Nucleus accumbens (tissue), 56 donors: ENCODE measurements at regions not wholly inside any gene's neighbourhood (a gene's known extent, or its start where the extent isn't known, plus 50 kb on each side); places are given as distances from the start of the nearest gene placed in this dataset.

Source experiments
- DNase-seq, 56 donors: peaks; one replicate each; lab custom pipeline; 2025; lab: John Stamatoyannopoulos, UW

DNA sequence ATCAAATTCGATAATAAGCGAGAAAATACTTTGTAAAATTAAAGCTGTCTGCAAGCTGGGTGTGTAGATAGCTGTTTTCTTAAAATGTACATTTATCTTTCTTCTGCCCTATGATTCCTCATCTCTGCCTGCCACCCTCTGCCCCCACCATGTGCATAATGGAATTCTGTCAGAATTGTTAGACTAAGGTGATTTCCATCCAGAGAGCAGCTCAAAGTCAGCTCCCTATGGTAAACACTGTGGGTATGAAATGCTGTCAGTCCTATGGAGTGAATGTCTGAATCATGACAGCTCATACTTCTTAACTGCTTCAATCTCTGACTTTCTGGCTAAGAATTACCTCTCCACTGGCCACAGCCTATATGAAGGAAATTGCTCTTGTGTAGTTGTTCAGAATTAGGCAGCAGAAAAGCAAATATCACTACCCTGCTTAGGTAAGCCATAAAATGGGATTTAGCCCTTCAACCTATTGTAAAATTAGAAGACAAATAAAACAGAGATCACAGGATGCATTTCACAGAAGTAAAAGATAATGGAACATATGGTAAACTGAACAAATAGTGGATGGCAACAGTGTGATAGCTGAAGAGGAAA is 137.7 kb downstream of the CD8B2 start:
- no peak for DNase-seq

DNA sequence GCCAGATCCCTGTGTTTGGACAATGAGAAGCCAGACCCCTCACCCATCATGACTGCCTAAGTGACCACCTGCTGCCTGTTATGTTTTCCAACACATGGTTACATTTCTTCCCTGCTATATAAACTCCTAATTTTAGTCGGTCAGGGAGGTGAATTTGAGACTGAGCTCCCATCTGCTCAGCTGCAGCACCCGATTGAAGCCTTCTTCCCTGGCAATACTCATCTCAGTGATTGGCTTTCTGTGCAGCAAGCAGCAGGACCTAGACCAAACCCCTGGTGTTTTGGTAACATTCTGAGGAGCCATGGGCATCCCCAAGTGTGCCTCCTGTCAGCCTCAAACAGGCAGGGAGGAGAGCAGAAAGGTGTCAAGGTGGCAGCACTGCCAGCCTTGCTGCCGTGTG is 141.2 kb downstream of the CD8B2 start:
- no peak for DNase-seq

DNA sequence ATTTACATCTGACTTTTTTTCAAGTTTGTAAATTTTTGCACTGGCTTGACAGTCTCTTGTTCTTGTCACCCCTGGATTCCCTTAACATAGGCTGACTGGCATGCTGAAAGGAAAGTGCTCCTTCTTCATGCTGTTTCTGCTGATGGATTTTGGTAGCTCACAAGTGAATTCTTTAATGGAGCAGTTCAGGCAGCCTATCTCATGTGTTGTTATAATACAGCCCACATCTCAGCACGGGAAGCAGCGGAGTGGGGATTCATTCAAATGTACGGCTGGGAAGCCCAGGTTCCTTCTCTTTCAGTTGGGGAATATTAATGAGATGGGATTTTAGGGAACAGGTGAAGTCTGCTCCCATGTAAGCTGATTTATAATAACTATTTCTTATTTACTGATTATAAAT is 142.8 kb downstream of the CD8B2 start:
- no peak for DNase-seq

DNA sequence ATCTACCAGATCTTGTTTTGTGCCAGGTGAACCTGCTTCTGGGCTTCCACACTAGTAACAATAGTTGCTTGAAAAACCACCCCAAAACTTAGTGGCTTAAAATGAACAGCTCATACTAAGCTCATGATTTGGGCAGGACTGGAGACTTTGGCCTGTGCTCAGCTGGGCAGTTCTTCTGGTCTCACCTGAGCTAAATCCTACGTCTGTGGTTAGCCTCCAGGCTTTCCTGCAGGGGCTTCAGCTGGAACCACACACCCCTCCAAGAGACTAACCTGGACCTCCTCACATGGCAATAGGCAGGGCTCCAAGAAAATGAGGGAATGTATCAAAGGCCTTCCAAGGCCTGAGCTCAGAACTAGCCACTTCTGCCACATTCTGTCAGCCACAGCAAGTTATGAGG is 144.1 kb downstream of the CD8B2 start:
- DNase-seq: no peak

DNA sequence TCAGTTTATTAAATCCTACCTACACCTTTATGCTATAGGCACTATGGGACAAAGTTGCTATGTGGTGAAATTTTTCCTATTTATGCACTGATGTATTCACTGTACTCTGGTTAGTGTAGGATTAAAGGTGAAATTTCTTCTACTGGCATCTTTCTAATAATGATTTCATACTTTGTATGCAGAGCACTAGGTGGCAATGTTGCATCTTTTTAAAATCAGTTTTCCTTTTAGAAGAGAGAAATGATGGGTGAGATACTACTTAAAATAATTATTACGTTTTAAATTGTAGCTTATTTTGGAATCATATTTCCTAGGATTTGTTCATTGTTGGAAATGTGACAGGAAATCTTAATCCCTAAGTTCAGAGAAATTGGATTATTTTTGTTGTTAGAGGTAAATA is 150.9 kb downstream of the CD8B2 start:
- no peak for DNase-seq

GRCh38 chr2:106638580-106638979 is 151.4 kb downstream of the CD8B2 start:
- DNase-seq: no peak

DNA sequence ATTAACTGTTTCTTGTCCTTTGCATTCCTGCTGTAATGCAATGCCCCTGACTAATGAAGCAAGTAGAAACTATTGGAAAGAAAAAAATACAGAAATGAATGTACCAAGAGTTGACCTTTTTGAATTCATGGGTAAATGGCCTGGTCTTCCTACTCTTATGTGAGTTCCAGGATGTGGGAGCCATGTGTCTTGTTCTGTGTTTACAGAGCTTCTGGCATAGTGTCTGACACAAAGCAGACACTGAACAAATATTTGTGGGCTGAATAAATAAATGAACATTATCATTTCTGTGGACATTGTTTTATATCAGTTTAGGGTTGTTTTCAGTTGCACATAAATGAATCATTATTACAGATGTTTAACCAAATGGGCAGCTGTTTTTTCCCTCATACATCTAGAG is 155.5 kb downstream of the CD8B2 start:
- no peak for DNase-seq

DNA sequence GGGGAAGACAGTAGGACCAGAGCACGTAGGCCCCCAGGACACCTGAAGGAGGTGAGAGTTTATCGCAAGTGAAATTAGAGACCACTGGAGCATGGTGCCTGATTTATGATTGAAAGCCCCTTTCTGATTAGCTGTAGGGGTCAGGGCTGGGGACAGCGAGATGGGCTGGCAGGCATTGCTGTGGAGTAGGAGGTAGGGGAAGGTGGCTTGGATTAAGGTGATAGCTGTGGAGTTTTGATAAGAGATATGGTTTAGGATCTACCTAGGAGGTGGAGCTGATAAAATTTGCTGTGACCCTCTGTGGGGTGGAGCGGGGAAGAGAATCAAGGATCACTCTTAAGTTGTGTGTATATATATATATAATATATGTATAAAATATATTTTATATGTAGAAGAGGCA is 157.5 kb downstream of the CD8B2 start:
- no peak for DNase-seq

DNA sequence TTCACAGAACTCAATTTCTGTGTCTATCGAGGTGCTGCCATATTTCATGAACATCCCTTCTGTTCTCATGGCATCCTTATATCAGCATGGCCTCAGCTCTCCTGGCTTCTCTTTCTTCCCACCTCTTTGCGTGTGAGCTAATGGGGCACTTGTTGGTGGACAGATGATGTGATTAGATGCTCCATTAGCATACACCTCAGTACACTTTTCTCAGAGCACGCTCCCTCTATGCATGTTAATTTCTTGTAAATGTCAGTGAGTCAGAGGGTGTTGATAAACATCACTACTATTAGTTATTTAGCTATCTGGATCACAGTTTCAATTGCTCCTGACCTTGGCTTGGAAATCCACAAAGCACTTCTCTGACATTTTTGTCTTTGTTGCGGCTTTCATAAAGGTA is 159.4 kb downstream of the CD8B2 start:
- no peak for DNase-seq

GRCh38 chr2:106649306-106649705 is 162.1 kb downstream of the CD8B2 start:
- DNase-seq: no peak

DNA sequence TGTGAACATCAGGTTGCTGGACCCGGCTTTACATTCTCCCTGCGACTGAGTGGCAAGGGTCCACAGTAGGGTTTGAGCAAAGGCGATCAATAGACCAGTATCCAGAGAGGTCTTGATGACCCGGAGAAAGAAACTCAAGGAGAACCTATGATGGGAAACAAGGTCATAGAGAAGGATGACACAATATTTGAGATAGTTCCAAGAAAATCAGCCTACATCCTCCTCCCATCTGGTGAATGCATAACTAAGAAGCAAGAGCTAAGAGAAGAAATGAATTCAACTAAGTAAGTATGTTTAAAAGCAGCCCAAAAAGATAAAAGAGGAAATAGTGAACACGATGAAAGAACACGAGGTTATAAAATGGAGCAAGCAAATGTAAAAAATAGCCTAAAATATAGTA is 166.3 kb downstream of the CD8B2 start:
- no peak for DNase-seq

DNA sequence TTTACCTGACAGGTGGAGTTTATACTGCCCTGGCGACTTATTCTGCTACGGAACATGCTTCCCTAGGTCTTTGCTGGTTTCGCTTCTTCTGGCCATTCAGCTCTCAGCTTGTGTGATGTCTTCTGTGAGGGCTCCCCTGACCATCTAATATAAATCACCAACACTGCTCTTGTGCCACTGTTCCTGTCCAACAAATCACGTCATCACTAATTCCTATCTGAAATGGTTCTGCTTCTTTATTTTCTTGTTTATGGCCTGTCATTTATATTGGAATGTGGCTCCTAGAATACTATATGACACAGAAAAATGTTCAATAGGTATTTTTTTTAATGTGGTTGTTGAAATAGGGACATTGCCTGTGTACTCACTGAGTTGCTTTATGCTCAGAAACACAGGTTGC is 171.5 kb downstream of the CD8B2 start:
- no peak for DNase-seq

DNA sequence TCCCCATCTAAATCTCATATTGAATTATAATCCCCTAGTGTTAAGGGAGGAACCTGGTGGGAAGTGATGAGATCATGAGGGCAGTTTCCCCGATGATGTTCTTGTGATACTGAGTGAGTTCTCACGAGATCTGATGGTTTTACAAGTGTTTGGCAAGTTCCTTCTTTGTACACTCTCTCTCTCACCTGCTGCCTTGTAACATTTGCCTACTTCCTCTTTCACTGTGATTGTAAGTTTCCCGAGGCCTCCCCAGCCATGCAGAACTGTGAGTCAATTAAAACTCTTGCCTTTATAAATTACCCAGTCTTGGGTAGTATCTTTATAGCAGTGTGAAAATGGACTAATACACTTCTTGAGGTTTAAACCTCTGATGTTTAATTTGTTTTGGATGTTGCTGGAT is 177.5 kb downstream of the CD8B2 start:
- no peak for DNase-seq

GRCh38 chr2:106667478-106668070 is 180.4 kb downstream of the CD8B2 start:
- DNase-seq: no peak

DNA sequence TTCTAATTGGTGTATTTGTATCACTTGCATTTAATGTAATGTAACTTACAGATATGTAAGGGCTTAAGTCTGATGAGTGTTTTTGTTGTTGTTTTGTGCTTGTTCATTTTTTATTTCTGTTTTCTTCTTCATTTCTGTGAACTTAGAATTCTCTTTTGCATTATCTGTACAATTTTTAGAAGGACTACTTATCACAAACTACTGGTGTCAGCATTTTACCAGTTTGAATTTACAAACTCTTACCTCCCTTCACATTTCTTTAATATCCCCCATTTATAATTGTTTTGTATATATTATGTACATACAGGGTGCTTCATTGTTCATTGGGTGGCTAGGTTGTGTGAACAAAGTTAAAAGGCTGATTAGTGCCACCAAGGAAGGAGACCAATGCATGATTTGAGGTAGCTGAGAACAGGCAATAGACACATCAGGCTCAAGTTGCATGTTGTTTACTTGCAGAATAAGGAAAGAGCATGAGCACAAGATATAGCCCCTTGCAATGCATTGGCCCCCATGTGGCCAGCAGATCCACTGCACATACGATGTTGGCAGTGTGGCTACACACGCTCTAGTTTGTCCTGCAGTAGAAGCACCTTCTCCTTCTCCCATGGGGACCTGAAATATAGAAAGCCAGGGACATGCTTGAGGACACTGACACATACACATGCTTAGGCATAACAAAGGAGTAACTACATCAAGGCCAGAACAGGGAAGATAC is 198.2 kb downstream of the CD8B2 start:
- no peak for DNase-seq

- DNase-seq: no peak
Observed at GRCh38 chr2:106686814-106687213, 199.2 kb downstream of the ST6GAL2 start.

DNA sequence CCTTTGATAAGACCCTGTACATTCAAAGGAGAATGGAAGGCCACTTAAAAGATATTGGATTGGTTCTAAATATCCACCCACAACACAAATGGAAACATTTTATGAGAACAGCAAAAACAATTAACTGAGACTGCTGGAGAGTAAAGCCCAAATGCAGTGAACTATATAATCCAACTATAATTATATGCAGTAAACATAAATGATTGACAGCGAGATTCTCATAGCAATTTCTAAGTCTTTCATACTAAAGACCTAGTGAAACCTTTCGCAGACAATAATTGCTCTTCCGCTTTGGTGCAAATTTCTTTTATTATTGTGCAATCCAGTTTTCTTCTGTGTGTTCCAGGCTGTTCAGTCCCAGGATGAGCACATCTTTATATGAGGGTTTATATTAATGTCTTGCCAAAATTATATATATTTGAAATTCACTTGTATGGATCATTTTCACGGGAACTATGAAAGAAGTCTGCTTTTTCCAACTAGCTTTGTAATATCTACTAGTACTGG is 190.9 kb downstream of the ST6GAL2 start:
- no peak for DNase-seq

DNA sequence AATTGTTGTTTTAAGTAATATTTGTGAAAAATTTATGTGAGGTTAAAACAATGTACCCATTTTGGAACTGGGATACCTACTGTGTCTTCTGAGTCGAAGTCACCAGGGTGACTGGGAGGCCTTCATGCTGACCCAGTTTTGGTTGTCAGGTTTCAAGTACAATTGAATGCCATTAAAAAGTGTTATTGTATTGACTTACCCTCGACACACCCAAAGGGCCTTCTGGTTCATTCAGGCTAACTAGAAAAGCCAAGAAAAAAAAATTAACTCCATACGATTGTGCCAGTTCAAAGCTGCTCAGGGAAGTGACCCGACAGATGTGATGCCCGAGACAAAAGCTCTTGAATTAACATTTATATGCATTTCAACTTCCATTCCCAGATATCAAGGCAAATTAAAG is 190.0 kb downstream of the ST6GAL2 start:
- no peak for DNase-seq

DNA sequence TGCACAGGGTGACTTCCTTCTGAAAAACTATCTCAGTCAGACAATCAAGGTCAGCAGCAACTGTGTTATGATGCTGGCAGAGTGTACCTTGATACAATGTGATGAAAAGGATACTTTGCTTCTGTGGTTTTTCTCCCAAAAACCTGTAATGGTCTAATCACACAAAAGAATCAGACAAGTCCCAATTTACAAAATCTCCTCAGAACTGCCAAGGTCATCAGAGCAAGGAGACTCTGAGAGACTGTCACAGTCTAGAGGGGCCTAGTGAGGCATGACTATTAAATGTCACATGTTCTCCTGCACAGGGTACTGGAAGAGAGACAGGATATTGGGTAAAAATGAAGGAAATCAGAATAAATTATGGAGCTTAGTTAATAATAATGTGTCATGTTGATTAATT is 185.4 kb downstream of the ST6GAL2 start:
- DNase-seq: no peak

DNA sequence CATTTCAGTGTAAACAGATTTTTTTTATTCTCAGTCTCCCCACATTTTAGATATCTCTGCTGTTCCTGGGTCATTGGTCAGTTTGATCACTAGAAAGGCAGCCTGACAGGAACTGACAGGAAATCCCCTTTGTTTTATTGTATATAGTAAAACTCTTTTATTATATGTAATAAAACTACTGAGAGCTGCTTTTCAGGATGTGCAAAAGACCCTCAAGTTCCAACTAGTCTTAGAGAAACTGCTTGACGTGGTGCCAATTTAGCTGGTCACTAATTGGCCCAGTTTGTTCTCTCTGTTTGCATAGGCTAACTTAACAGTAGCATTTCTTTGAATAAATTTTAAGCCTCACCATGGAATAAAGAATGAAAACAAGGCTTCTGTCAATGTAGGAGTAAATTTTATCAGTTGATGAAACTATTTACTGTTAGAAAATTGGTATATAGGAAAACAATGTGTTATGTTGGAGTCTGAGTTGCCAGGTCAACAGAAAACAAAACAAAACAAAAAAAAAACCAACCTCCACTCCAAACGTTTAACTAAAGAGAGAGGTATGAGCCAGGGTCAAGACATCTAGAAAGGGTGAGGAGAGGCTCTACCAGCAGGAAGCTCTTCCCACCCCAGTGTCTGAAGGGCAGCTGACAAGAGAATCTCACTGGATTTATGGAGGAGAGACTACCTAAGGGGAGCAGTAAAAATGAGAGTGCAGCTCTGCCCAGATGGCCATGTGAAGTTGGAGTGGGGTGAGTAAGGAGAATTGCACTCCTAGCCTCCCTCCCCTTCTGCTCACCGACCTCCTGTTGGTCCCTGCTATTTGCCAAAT is 184.6 kb downstream of the ST6GAL2 start:
- DNase-seq: no peak

GRCh38 chr2:106703161-106703560 is 182.8 kb downstream of the ST6GAL2 start:
- DNase-seq: no peak
